GM12891 (cell line): ENCODE measurements at regions not wholly inside any gene's neighbourhood (a gene's known extent, or its start where the extent isn't known, plus 50 kb on each side); places are given as distances from the start of the nearest gene placed in this dataset.

Source experiments
- PAX5 ChIP-seq: IDR thresholded peaks from 2 replicates; pipeline ENCODE4 v1.6.1; 2011; ENCODE audit warnings: low read length, moderate library complexity, mild to moderate bottlenecking; ENCODE audit not compliant: insufficient read depth, severe bottlenecking
- POLR2A ChIP-seq: IDR thresholded peaks from 2 replicates; pipeline ENCODE4 v1.6.1; 2011; ENCODE audit warnings: low read depth, low read length, control low read depth
- POLR2AphosphoS5 ChIP-seq: IDR thresholded peaks from 2 replicates; pipeline ENCODE4 v1.6.1; 2011; ENCODE audit warnings: low read depth, low read length, control low read depth
- POU2F2 ChIP-seq: IDR thresholded peaks from 2 replicates; pipeline ENCODE4 v1.6.1; 2011; ENCODE audit warnings: low read depth, mild to moderate bottlenecking, control low read depth, low read length, moderate library complexity
- SPI1 ChIP-seq: IDR thresholded peaks from 2 replicates; pipeline ENCODE4 v1.6.1; 2011; ENCODE audit warnings: low read depth, low read length, control low read depth
- TAF1 ChIP-seq: IDR thresholded peaks from 2 replicates; pipeline ENCODE4 v1.6.1; 2011; ENCODE audit warnings: low read depth, low read length, control low read depth

GRCh38 chr5:9987101-9987500, 262.6 kb downstream of the ATPSCKMT start:
- TF ChIP-seq POLR2AphosphoS5 (no peak), POLR2A (no peak), PAX5 (no peak), TAF1 (no peak), SPI1 (no peak), POU2F2 (no peak)
